ENCODE measurements at regions not wholly inside any gene's neighbourhood (a gene's known extent, or its start where the extent isn't known, plus 50 kb on each side); places are given as distances from the start of the nearest gene placed in this dataset.

- DNase-seq: no peak
These were observed 339.8 kb upstream of the EPHA7 start for GRCh38 chr6:93759190-93759589.

- no peak for DNase-seq
These were observed 332.6 kb upstream of the EPHA7 start for GRCh38 chr6:93751969-93752368.

- no peak for DNase-seq
These were observed 330.6 kb upstream of the EPHA7 start for GRCh38 chr6:93749930-93750329.

GRCh38 chr6:93749191-93749590 is 329.8 kb upstream of the EPHA7 start:
- DNase-seq: no peak

- DNase-seq: no peak
These were observed 327.5 kb upstream of the EPHA7 start for GRCh38 chr6:93746892-93747291.

- no peak for DNase-seq
These were observed 325.9 kb upstream of the EPHA7 start for GRCh38 chr6:93745306-93745705.

GRCh38 chr6:93735099-93735498 is 315.7 kb upstream of the EPHA7 start:
- no peak for DNase-seq

- no peak for DNase-seq
These were observed 311.9 kb upstream of the EPHA7 start for GRCh38 chr6:93731306-93731705.

GRCh38 chr6:93728150-93728549 is 308.8 kb upstream of the EPHA7 start:
- no peak for DNase-seq

- no peak for DNase-seq
These were observed 308.1 kb upstream of the EPHA7 start for GRCh38 chr6:93727447-93727846.

- DNase-seq: no peak
These were observed 302.2 kb upstream of the EPHA7 start for GRCh38 chr6:93721386-93722048.

- DNase-seq: no peak
These were observed 294.6 kb upstream of the EPHA7 start for GRCh38 chr6:93713974-93714373.

GRCh38 chr6:93703431-93703830 is 284.1 kb upstream of the EPHA7 start:
- DNase-seq: no peak

- no peak for DNase-seq
These were observed 282.2 kb upstream of the EPHA7 start for GRCh38 chr6:93701526-93701925.

- DNase-seq: no peak
These were observed 266.1 kb upstream of the EPHA7 start for GRCh38 chr6:93685494-93685893.

GRCh38 chr6:93684339-93684738 is 265.0 kb upstream of the EPHA7 start:
- no peak for DNase-seq

- DNase-seq: no peak
These were observed 260.5 kb upstream of the EPHA7 start for GRCh38 chr6:93679836-93680235.

- no peak for DNase-seq
These were observed 259.6 kb upstream of the EPHA7 start for GRCh38 chr6:93678841-93679454.

- no peak for DNase-seq
These were observed 258.1 kb upstream of the EPHA7 start for GRCh38 chr6:93677264-93677965.

GRCh38 chr6:93676581-93676980 is 257.2 kb upstream of the EPHA7 start:
- DNase-seq: no peak

GRCh38 chr6:93675856-93676417 is 256.6 kb upstream of the EPHA7 start:
- no peak for DNase-seq

- no peak for DNase-seq
These were observed 243.8 kb upstream of the EPHA7 start for GRCh38 chr6:93663111-93663510.

- no peak for DNase-seq
These were observed 235.2 kb upstream of the EPHA7 start for GRCh38 chr6:93654548-93654947.

GRCh38 chr6:93644611-93645010 is 225.3 kb upstream of the EPHA7 start:
- DNase-seq: no peak
